Endothelial cell of umbilical vein (primary cell): ENCODE measurements at regions not wholly inside any gene's neighbourhood (a gene's known extent, or its start where the extent isn't known, plus 50 kb on each side); places are given as distances from the start of the nearest gene placed in this dataset.

Experiments
- BruUV-seq: library from RNA; stranded (reverse); fragments of 400-500 nt; replicated peaks from 2 replicates; lab custom pipeline; 2021; lab: Mats Ljungman, UMichigan
- CTCF ChIA-PET: fragments of 300-600, 350-600 bp; sonication (Branson Sonifier 250); formaldehyde crosslinking; loops from one replicate; lab custom pipeline; 2021; ENCODE audit warnings: antibody characterized with exemption, inconsistent platforms; lab: Charles Lee
- POLR2A ChIA-PET: fragments of 300-600, 350-600 bp; sonication (Branson Sonifier 250); formaldehyde crosslinking; loops from one replicate; lab custom pipeline; 2021; ENCODE audit warnings: antibody characterized with exemption, inconsistent platforms; lab: Charles Lee
- DNase-seq: peaks from one replicate; pipeline ENCODE4 v3.0.0-alpha.2; 2011; ENCODE audit warnings: low read depth, low spot score
- FAIRE-seq: peaks from 2 replicates; lab custom pipeline; 2011; peaks lifted over from hg19 to GRCh38; lab: Jason Lieb, UNC
- H2AFZ ChIP-seq: 2 replicates; pipeline ENCODE4 v1.6.0; 2012; ENCODE audit warnings: low read depth, low read length, control low read depth, inconsistent platforms
- H3K27ac ChIP-seq: 2 replicates; pipeline ENCODE4 v1.5.1; 2011; ENCODE audit warnings: low read depth, mild to moderate bottlenecking, control low read depth, low read length, moderate library complexity; ENCODE audit not compliant: insufficient read depth
- H3K27me3 ChIP-seq, 2 experiments: 2 replicates each; pipeline versions ENCODE4 v1.6.0 to v1.6.1; 2011; ENCODE audit warnings: low read length in 2 of 2, mixed read lengths in 1 of 2; ENCODE audit not compliant: control insufficient read depth in 2 of 2, insufficient read depth in 2 of 2
- H3K36me3 ChIP-seq, 2 experiments: 2 replicates in 1 of 2; 3 replicates in 1 of 2; pipeline ENCODE4 v1.5.1; 2011; ENCODE audit warnings: low read length in 2 of 2, mild to moderate bottlenecking in 1 of 2, moderate library complexity in 1 of 2; ENCODE audit not compliant: control insufficient read depth in 2 of 2, insufficient read depth in 2 of 2; ENCODE audit errors: extremely low read depth in 1 of 2
- H3K4me1 ChIP-seq: 3 replicates; pipeline ENCODE4 v1.5.1; 2011; ENCODE audit warnings: mild to moderate bottlenecking, low read length; ENCODE audit not compliant: control insufficient read depth, insufficient read depth; ENCODE audit errors: extremely low read depth
- H3K4me2 ChIP-seq: 2 replicates; pipeline ENCODE4 v1.6.1; 2011; ENCODE audit warnings: low read length, control low read depth, mixed read lengths; ENCODE audit not compliant: insufficient read depth
- H3K4me3 ChIP-seq, 3 experiments: fragments of 200-600 bp in 1 of 3; sonication (generic), shearing (Covaris generic) in 1 of 3; replicated peaks in 1 of 3; 2 replicates each; pipeline ENCODE4 v1.5.1; 2011 to 2016; ENCODE audit warnings: control low read depth in 3 of 3, low read length in 3 of 3, mild to moderate bottlenecking in 2 of 3, inconsistent platforms in 1 of 3, low read depth in 1 of 3, moderate library complexity in 1 of 3; ENCODE audit not compliant: insufficient read depth in 1 of 3
- H3K79me2 ChIP-seq: 2 replicates; pipeline ENCODE4 v1.6.0; 2012; ENCODE audit warnings: low read length, inconsistent platforms; ENCODE audit not compliant: control insufficient read depth, insufficient read depth
- H3K9ac ChIP-seq: replicated peaks from 2 replicates; pipeline ENCODE3; 2011; ENCODE audit warnings: low read length, control low read depth; ENCODE audit not compliant: insufficient read depth; ENCODE audit errors: extremely low read depth
- H3K9me1 ChIP-seq: replicated peaks from 3 replicates; pipeline ENCODE4 v1.6.0; 2011; ENCODE audit warnings: mild to moderate bottlenecking, low read length; ENCODE audit not compliant: control insufficient read depth, insufficient read depth; ENCODE audit errors: extremely low read depth
- H3K9me3 ChIP-seq: replicated peaks from 2 replicates; pipeline ENCODE4 v1.5.1; 2012; ENCODE audit warnings: low read length, inconsistent platforms; ENCODE audit not compliant: control insufficient read depth, insufficient read depth
- H4K20me1 ChIP-seq: replicated peaks from 2 replicates; pipeline ENCODE3; 2011; ENCODE audit warnings: mild to moderate bottlenecking, low read length; ENCODE audit not compliant: control insufficient read depth, insufficient read depth; ENCODE audit errors: extremely low read depth
- CTCF ChIP-seq, 2 donors: IDR thresholded peaks; 1 replicate in 1 of 2; 2 replicates in 1 of 2; pipeline ENCODE4 v1.5.1; 2011; ENCODE audit warnings: low read length in 2 of 2, mild to moderate bottlenecking in 2 of 2, moderate library complexity in 2 of 2, control low read depth in 1 of 2, inconsistent platforms in 1 of 2, low read depth in 1 of 2; ENCODE audit not compliant: insufficient read depth in 1 of 2; ENCODE audit errors: extremely low read depth in 1 of 2
- EZH2 ChIP-seq: IDR thresholded peaks from 2 replicates; pipeline ENCODE4 v1.6.1; 2012; ENCODE audit warnings: borderline replicate concordance, low read depth, mild to moderate bottlenecking, moderate library complexity, low read length, inconsistent platforms; ENCODE audit not compliant: severe bottlenecking
- GATA2 ChIP-seq: IDR thresholded peaks from 2 replicates; pipeline ENCODE4 v1.7.0; 2011; ENCODE audit warnings: low read depth, mild to moderate bottlenecking, moderate library complexity, mixed read lengths, low read length; ENCODE audit not compliant: insufficient read length, insufficient read depth
- JUN ChIP-seq: IDR thresholded peaks from 2 replicates; pipeline ENCODE4 v1.6.1; 2011; ENCODE audit warnings: borderline replicate concordance, low read depth; ENCODE audit not compliant: insufficient read length, insufficient read depth
- MAX ChIP-seq: IDR thresholded peaks from 2 replicates; pipeline ENCODE4 v1.6.1; 2011; ENCODE audit not compliant: insufficient read depth, insufficient read length
- MYC ChIP-seq: IDR thresholded peaks from one replicate; pipeline ENCODE4 v1.6.1; 2011; ENCODE audit warnings: mild to moderate bottlenecking, low read depth, low read length
- POLR2A ChIP-seq: IDR thresholded peaks from 2 replicates; pipeline ENCODE4 v1.6.1; 2012; ENCODE audit warnings: low read depth, mild to moderate bottlenecking, control low read depth, low read length
- POLR2AphosphoS5 ChIP-seq: IDR thresholded peaks from 2 replicates; pipeline ENCODE4 v1.6.1; 2012; ENCODE audit warnings: low read depth, mild to moderate bottlenecking, control low read depth, low read length, moderate library complexity; ENCODE audit not compliant: insufficient read depth
- dilution Hi-C: fragments of 300-500 bp; cut with MboI; formaldehyde crosslinking; loops from one replicate; pipeline ENCODE4 v1.15.0; 2019; ENCODE audit warnings: low sequenced_read_pairs; ENCODE audit not compliant: extremely low pct_ligation_motif_present
- intact Hi-C: fragments of 100-400 bp; cut with micrococcal nuclease; formaldehyde crosslinking; loops from one replicate; pipeline ENCODE4 v1.10.0; 2022

GRCh38 chr2:118449401-118449800, 361.1 kb downstream of the INSIG2 start:
- intact Hi-C loops = no loop called here
- Histone ChIP-seq H3K9ac (no peak overlapping the region), H3K4me2 (no peak overlapping the region), H3K27me3 (no peaks in the 10 kb centered on the region), H3K27ac (no peak overlapping the region), H3K4me3 (no peak overlapping the region), H3K36me3 (no peaks in the 10 kb centered on the region), H3K9me1 (no peaks in the 10 kb centered on the region), H3K9me3 (no peaks in the 10 kb centered on the region), H2AFZ (no peak overlapping the region), H3K4me1 (no peaks in the 10 kb centered on the region), H4K20me1 (no peaks in the 10 kb centered on the region), H3K79me2 (no peaks in the 10 kb centered on the region)
- FAIRE-seq (no peak), DNase-seq (no peak)
- CTCF ChIA-PET = no interaction called here
- no peak for TF ChIP-seq MYC
- no peak for TF ChIP-seq GATA2
- TF ChIP-seq POLR2AphosphoS5 = no peak
- no peak for TF ChIP-seq MAX
- POLR2A ChIA-PET = no interaction called here
- dilution Hi-C loops = no loop called here
- no TSS peak for BruUV-seq

- H3K79me2 ChIP-seq = no peaks in the 10 kb centered on the region
- H2AFZ ChIP-seq = no peak overlapping the region
- ChIA-PET CTCF (no interaction called here), POLR2A (no interaction called here)
- DNase-seq = peak; percentile 4
- H3K9ac ChIP-seq = no peak overlapping the region
- no peaks in the 10 kb centered on the region for H3K27me3 ChIP-seq
- FAIRE-seq = no peak
- no TSS peak for BruUV-seq
- H3K9me1 ChIP-seq = no peaks in the 10 kb centered on the region
- no peak overlapping the region for H3K4me2 ChIP-seq
- H3K9me3 ChIP-seq = no peaks in the 10 kb centered on the region
- dilution Hi-C loops = no loop called here
- TF ChIP-seq EZH2 (no peak), JUN (peak; percentile 6), MYC (no peak), MAX (no peak), POLR2A (no peak), CTCF (IDR thresholded peaks at IDR 0.05; ENCODE audit: extremely low read depth in 1 of 2, insufficient read depth in 1 of 2, low read depth in 1 of 2, low read length in 2 of 2) (no peak), GATA2 (no peak)
- H3K27ac ChIP-seq = no peak overlapping the region
- no peaks in the 10 kb centered on the region for H4K20me1 ChIP-seq
- H3K36me3 ChIP-seq = no peaks in the 10 kb centered on the region
- no peak overlapping the region for H3K4me3 ChIP-seq
- no peaks in the 10 kb centered on the region for H3K4me1 ChIP-seq
- intact Hi-C loops = no loop called here
Measured at GRCh38 chr2:118443596-118443995, 355.3 kb downstream of the INSIG2 start.
